DOHH2 (cell line): ENCODE measurements at regions not wholly inside any gene's neighbourhood (a gene's known extent, or its start where the extent isn't known, plus 50 kb on each side); places are given as distances from the start of the nearest gene placed in this dataset.

Experiments used
- EZH2phosphoT487 ChIP-seq: fragments of 200-600 bp; sonication (generic); IDR thresholded peaks from 2 replicates; pipeline ENCODE4 v1.6.1; 2017; ENCODE audit warnings: borderline replicate concordance, mild to moderate bottlenecking, antibody characterized with exemption, low read length, moderate library complexity, mixed read lengths
- TF ChIP-seq, protein P1 (sequence below): fragments of 200-600 bp; sonication (generic); IDR thresholded peaks from one replicate; pipeline ENCODE4 v1.5.1; 2014; ENCODE audit warnings: antibody characterized with exemption, mild to moderate bottlenecking, low read depth, low read length; ENCODE audit not compliant: poor library complexity, severe bottlenecking

GRCh38 chr22:27433099-27433498 lies 368.5 kb downstream of the MN1 start:
- no peak for TF ChIP-seq EZH2phosphoT487
- TF ChIP-seq, protein P1, sequence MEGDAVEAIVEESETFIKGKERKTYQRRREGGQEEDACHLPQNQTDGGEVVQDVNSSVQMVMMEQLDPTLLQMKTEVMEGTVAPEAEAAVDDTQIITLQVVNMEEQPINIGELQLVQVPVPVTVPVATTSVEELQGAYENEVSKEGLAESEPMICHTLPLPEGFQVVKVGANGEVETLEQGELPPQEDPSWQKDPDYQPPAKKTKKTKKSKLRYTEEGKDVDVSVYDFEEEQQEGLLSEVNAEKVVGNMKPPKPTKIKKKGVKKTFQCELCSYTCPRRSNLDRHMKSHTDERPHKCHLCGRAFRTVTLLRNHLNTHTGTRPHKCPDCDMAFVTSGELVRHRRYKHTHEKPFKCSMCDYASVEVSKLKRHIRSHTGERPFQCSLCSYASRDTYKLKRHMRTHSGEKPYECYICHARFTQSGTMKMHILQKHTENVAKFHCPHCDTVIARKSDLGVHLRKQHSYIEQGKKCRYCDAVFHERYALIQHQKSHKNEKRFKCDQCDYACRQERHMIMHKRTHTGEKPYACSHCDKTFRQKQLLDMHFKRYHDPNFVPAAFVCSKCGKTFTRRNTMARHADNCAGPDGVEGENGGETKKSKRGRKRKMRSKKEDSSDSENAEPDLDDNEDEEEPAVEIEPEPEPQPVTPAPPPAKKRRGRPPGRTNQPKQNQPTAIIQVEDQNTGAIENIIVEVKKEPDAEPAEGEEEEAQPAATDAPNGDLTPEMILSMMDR: no peak
